ENCODE measurements at regions not wholly inside any gene's neighbourhood (a gene's known extent, or its start where the extent isn't known, plus 50 kb on each side); places are given as distances from the start of the nearest gene placed in this dataset.

DNA sequence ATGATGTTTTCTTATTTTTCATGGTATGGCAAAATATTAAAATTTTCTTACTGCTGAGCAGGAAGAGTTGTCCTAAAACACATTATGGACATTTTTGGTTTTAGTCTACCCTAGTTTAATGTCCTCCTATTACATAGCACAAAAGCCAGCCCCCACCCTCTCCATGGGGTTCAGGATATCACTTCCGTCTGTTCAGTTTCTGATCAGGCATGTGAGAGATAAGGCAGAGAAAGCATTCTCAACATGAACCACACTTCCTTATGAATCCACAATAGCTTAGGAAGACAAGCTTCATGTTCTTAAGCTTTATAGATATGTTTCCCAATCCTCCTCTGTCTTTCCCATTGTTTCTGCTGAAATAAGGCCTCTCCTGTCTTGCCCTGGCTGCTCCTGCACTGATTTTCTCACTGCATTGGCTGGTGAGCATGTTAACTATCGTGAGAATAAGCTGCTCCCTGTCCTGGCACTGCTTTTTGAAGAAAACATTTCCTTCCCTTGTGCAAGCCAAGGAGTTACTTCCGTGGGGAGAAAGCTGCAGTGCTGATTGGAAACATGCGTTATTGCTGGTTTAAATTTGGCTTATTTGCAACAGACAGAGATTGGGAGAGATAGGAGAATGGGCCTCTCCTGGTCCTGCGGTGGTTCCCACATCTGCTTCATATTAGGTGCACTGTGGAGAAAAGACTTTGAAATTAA is 260.3 kb upstream of the RPS23 start (continued):
- TF ChIP-seq, protein P1, sequence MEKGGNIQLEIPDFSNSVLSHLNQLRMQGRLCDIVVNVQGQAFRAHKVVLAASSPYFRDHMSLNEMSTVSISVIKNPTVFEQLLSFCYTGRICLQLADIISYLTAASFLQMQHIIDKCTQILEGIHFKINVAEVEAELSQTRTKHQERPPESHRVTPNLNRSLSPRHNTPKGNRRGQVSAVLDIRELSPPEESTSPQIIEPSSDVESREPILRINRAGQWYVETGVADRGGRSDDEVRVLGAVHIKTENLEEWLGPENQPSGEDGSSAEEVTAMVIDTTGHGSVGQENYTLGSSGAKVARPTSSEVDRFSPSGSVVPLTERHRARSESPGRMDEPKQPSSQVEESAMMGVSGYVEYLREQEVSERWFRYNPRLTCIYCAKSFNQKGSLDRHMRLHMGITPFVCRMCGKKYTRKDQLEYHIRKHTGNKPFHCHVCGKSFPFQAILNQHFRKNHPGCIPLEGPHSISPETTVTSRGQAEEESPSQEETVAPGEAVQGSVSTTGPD (CRISPR knock-in tag; IDR thresholded peaks at IDR 0.05): no peak
- TF ChIP-seq ZNF772 (CRISPR knock-in tag; IDR thresholded peaks at IDR 0.05) (no peak), GTF2F1 (IDR thresholded peaks at IDR 0.05; ENCODE audit: low read length) (no peak), GTF3A (CRISPR knock-in tag; conservative IDR thresholded peaks at IDR 0.05) (no peak), KAT8 (CRISPR knock-in tag; IDR thresholded peaks at IDR 0.05) (no peak)

DNA sequence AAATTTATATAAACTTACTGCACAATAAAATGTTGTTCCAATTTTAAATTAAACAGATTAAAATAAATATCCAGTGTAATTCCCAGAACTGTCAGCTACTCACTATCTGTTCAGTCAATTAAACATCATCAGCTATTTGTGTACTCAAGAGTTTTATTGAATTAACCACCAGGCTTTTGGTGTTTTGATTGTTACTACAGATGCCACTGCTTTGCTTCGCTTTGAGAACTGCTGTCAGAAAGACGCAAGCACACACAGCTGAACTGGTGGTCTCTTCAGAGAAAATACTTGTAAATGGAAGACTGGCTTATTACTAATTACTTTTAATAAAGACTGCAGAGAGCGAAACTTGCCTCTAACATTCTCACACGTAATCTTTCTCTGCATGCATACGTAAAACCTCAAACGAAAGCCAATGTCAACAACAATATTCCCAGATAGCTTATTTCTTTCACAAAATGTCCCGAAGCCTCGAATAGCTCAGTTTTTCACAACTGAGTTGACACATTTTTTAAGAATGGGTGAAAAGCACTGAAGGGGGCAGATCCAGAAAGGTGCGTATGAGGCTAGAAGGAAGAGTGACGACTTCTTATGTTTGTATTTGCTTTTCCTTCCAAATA is 259.6 kb upstream of the RPS23 start:
- Histone ChIP-seq H4K20me1 (ENCODE audit: insufficient read depth, low read length) (no peaks in the 10 kb centered on the region), H3K4me1 (ENCODE audit: insufficient read depth, low read length) (peaks cover 8% of the 10 kb centered on the region; the same call in 1 of the 2 replicates), H3K27ac (ENCODE audit: extremely low read length, insufficient read depth, low read length) (no peak overlapping the region), H3K27me3 (ENCODE audit: control insufficient read depth in 1 of 2, insufficient read depth in 2 of 2, low read length in 2 of 2) (no peaks in the 10 kb centered on the region), H3K36me3 (replicated peaks in 1 of 2; ENCODE audit: control insufficient read depth in 1 of 2, insufficient read depth in 2 of 2, low read length in 2 of 2) (no peaks in the 10 kb centered on the region), H3K79me2 (ENCODE audit: insufficient read depth, low read length) (no peaks in the 10 kb centered on the region), H3K9ac (ENCODE audit: insufficient read depth, low read depth, low read length) (no peak overlapping the region), H3K9me3 (ENCODE audit: low read length) (peaks cover under 1% of the 10 kb centered on the region; the same call in 1 of the 2 replicates), H2AFZ (ENCODE audit: low read length) (no peak overlapping the region), H3K4me2 (ENCODE audit: low read depth, low read length) (no peak overlapping the region), H3K4me3 (replicated peaks in 1 of 3; ENCODE audit: insufficient read depth in 1 of 3, low read depth in 2 of 3, low read length in 3 of 3) (no peak overlapping the region)
- 76% methylated on average over 10 of the region's 10 CpGs for whole genome bisulfite sequencing (ENCODE audit: low lambda C conversion rate)
- POLR2A ChIA-PET: interaction anchor here (1.2 kb wide), 1 partner anchor 85 kb away, joined by 3 read pairs; no protein-coding TSS in a partner anchor
- in situ Hi-C loops (cut with HindIII; ENCODE audit: extremely low pct_ligation_motif_present, low pct_unique_long_range_greater_than_20kb): no loop called here
- intact Hi-C loops (cut with micrococcal nuclease; ENCODE audit: unreplicated experiment): no loop called here
- FAIRE-seq: no peak
- CTCF ChIA-PET (ENCODE audit: low intra/inter-chr PET ratio, low total read pairs): no interaction called here
- no peak for TF ChIP-seq BCL6 (CRISPR knock-in tag; IDR thresholded peaks at IDR 0.05)
- no peak for TF ChIP-seq ZBTB7A (CRISPR knock-in tag; IDR thresholded peaks at IDR 0.05)
- TF ChIP-seq ZNF547 (CRISPR knock-in tag; IDR thresholded peaks at IDR 0.05): no peak
- no peak for TF ChIP-seq MAF1 (CRISPR knock-in tag; IDR thresholded peaks at IDR 0.05; ENCODE audit: borderline replicate concordance)
- ATAC-seq: no peak
- no TSS peak for BruUV-seq (replicated peaks)
- DNase-seq (ENCODE audit: low spot score): no peak

Data from HepG2 (cell line).